Hematopoietic multipotent progenitor cell treated with erythropoietin and hydrocortisone succinate and interleukin-3 and kit ligand, for 6 days (in vitro differentiated cells): ENCODE measurements at regions not wholly inside any gene's neighbourhood (a gene's known extent, or its start where the extent isn't known, plus 50 kb on each side); places are given as distances from the start of the nearest gene placed in this dataset.

ENCODE experiments used
- DNase-seq: peaks from one replicate; pipeline ENCODE4 v3.0.0-alpha.2; 2015

DNA sequence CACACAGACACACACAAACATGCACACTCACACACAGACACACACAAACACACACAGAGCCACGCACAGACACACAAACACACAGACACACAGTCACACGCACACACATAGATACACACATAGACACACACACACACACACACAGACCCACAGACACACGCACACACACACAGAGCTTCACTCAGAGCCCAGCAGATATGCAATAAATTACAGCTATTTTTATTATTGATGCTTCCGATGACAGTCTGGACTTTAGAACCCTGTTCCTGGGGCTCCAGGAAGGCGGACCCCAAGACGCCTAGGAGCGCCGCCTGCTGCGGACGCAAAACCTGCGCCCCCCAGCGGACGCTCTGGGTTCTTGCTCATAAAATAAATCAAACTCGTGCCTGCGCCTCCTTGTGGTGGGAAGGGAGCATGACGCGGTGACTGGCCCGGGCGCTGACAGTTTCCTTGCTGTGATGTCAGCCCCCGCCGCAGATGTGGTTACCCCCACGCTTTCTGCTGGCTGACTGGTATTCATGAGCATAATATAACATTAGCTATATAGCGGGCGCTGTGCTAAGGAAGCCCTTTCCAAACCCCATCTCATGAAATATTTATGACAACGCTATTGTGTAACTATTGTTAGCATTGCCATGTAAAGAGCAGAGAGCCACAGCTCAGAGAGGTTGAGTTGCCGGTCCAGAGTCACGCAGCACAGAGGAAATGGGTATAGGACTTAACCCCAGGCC lies 64.4 kb upstream of the TM9SF2 start:
- DNase-seq: peak; percentile 93

- DNase-seq: no peak
These were observed 62.2 kb upstream of the TM9SF2 start for GRCh38 chr13:99439048-99439447.

- no peak for DNase-seq
These were observed 61.2 kb upstream of the TM9SF2 start for GRCh38 chr13:99439850-99440604.

- DNase-seq: peak; percentile 82
These were observed 58.9 kb upstream of the TM9SF2 start for GRCh38 chr13:99442273-99442895.

- no peak for DNase-seq
These were observed 55.0 kb upstream of the TM9SF2 start for GRCh38 chr13:99446242-99446641.

- no peak for DNase-seq
These were observed 52.7 kb upstream of the TM9SF2 start for GRCh38 chr13:99448546-99448945.

DNA sequence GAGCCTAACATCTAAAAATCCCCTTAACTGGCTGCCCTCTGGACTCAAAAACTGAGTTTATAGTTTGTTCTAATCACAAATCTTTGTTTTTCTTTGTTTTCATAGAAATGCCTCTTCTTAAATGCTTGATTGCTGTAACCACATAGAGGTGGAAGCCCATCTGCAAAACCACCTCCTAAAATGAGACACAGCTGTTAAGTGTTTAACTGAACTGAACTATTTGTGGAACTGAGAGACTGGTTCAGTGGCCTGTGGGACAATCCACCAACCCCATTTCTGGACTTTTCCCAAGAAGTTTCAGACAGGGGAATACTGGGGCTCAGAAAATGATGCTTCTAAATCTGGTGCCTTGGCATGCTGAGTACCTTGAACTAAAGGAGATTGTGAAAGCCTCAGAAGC lies 50.9 kb upstream of the TM9SF2 start:
- no peak for DNase-seq
